T follicular helper cell (primary cell): ENCODE measurements at regions not wholly inside any gene's neighbourhood (a gene's known extent, or its start where the extent isn't known, plus 50 kb on each side); places are given as distances from the start of the nearest gene placed in this dataset.

Source experiments
- DNase-seq: peaks from one replicate; pipeline ENCODE4 v3.0.0-alpha.2; 2020; ENCODE audit warnings: low read depth

DNA sequence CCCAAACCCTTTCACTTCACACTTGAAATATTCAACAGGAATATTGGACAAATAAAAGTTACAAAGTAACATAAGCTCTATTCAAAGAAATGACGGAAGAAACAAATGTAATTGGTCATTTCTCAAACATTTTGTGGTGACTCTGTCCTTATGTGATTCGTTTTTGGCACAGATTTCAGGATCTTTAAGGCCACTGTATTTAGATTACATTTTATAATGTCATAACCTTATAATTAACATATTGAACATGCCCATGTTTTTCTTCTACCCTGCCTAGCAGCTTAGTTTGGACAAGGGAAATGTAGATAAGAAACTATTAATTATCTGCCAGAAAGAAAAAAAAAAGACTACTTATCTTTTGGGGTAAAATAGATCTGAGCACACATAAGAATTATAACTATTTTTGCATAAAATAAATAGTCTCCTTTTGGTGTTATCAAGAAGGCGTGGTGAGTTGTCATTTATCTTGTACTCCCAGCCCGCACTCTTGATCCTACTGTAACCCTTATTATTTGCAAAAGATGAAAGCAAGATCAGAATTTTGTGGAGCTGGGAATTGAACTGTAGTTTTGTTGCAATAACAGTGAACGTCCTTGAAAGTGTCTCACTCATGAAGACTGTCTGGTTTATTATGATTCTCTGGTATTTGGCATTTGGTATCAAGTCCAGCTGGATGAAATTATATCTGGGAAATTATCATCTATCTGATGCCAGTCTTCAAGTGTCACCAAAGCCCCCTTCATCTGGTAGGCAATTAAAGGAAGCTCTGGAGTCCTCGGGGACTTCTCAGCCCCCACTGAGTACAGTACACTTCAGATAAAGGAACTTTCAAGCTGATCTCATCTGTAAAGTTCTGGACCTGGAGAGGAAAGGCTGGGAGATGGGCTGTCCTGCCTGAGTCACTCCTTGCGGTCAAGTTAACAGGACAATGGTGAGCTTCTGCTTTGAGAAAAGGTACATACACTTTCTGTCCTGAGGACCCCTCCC, 175.7 kb upstream of the INHBA start:
- DNase-seq = no peak

DNA sequence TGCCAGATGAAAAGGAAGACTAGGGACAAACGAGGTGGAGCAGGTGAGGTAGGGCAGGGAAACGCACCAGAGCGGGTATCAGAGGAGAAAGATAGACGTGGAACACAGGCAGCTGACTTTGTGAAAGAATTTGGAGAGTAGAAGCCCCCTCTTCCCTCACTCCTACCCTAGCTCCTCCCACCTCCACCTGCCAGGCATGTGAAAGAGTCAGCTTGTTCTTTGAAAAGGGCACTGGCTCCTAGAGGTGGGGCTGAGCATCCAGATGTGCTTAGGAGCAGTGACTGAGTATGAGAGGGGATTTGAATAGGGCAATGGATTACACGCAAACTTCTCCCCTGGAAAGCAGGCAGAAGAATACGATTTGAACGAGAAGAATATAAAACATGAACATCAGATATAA, 174.2 kb upstream of the INHBA start:
- DNase-seq = no peak

DNA sequence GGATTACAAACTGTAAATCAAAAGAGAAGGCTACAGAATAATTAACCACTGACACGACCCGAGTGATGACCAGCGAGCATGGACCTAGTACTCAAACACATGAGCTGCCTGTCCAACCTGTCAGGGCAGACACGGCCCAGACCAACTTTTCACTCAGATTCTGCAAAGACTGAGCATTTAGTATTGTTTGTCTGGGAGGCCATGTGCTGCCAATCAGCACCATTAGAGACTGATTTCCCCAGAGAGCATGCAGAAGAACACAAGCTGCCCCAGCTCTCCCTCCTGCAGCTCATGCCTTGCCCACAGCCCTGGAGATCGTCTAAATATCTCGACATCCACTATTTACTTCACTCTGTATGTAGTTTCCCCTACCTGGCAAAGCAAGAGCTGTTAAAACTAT, 172.6 kb upstream of the INHBA start:
- no peak for DNase-seq

DNA sequence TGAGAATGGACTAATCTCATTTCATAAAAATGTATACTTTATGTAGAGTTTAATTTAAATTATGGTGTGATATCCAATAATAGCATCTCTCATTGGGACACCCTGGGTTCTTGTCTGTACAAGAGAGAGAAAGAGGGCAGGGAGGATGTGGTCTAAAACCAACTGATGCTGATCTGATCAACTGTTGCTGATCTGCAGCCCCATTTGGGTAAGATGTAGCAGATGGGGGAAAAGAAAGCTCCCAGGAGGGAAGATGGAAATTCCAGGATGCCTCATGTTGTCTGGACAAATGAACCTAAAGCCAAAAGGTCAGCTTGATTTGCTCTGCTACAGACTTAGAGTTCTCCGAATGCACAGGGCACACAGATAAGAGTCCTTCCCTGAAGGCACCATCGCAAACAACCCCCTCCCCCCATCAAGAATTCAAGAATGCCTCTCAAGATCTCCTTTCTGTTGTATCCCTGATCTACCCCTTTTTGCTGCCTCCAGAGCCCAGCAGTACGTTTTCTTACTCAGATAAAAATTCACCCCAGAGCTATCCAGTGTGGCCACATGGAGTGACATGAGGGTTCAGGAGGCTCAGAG, 171.4 kb upstream of the INHBA start:
- DNase-seq = no peak

- DNase-seq = no peak
These were observed 170.9 kb upstream of the INHBA start for GRCh38 chr7:41873741-41874140.

DNA sequence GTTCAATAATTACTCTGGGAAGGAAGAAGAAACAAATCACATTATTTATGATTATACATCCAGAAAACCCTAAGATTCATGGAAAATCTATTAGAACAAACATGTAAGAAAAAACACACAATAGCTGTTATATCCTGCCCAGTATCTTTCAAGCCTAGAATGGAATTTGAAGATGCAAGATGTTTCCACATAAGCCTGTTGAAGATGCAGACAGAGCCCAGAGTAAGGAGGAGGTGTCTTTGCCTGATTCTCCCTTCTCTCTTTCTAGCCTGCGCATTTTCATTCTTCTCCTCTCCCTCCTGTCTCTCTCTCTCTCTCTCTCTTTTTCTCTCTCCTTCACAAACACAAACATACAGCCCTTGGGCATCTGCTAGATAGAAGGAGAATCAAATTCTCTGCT, 170.1 kb upstream of the INHBA start:
- no peak for DNase-seq

GRCh38 chr7:41870461-41871138, 167.7 kb upstream of the INHBA start:
- DNase-seq = no peak

- no peak for DNase-seq
These were observed 167.1 kb upstream of the INHBA start for GRCh38 chr7:41869997-41870396.

- DNase-seq = no peak
These were observed 166.7 kb upstream of the INHBA start for GRCh38 chr7:41869596-41869995.

DNA sequence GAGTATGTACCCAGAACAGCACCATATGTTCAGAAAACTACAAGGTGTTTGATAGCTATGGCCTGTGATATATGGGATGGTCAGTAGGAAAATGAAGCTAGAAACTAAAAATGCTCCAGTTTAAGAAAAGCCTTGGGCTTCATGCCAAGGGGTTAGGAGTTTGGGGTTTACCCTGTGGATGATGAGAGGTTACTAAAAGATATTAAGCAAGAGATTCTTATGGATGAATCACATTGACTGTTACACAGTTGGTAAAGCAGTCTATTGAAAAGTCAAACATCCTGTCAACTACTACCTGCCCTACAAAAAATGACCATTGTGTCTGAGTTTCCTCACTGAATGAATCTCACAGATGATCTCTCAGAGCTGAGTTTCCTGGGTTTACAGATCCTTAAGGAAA, 166.2 kb upstream of the INHBA start:
- no peak for DNase-seq

DNA sequence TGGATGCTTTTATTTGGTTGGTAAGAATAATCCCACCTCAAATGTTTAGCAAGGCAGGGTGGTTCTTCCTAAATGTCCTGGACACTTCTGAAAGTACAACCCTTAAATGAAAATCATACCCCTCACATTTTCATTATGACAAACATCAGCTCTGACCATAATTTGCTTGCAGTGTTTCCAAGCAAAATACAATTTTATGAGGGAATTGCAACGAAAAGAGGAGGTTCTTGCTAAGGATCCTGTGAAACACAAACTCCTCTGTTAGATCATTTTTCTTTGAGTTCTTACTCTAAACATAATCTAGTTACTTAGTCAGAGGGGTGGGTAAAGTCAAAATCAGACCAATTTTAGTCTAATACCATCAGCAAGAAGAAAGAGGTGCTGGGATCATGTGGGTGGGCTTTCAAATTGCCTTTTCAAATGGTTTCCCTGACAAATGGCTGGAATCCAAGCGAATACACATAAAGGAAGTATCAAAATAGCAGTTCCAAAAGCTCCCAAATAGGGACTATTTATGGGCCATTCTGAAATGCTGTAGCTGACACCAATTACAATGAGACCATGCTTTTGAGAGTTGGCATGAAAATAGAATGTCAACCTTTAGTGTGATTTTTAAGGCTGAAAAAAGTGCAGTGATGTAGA, 164.9 kb upstream of the INHBA start:
- DNase-seq = no peak

GRCh38 chr7:41862261-41862660, 159.4 kb upstream of the INHBA start:
- no peak for DNase-seq

- DNase-seq = no peak
These were observed 158.8 kb upstream of the INHBA start for GRCh38 chr7:41861642-41862041.

GRCh38 chr7:41858201-41858600, 155.3 kb upstream of the INHBA start:
- no peak for DNase-seq

- DNase-seq = no peak
These were observed 152.9 kb upstream of the INHBA start for GRCh38 chr7:41855798-41856197.

GRCh38 chr7:41847606-41848005, 144.7 kb upstream of the INHBA start:
- DNase-seq = no peak

DNA sequence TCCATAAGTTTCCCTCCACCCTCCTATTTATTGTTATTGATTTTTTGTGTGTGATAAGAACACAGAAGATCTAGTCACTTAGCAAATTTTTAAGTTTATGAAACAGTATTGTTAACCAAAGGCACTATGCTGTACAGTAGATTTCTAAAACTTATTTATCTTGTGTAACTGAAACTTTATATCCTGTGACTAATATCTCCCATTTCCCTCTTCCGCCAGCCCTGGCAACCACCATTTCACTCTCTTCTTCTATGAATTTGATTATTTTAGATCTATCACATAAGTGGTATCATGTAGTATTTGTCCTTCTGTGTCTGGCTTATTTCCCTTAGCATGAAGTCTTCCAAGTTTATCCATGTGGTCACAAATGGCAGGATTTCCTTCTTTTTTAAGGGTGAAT, 144.3 kb upstream of the INHBA start:
- DNase-seq = no peak

GRCh38 chr7:41842956-41843355, 140.1 kb upstream of the INHBA start:
- DNase-seq = no peak

DNA sequence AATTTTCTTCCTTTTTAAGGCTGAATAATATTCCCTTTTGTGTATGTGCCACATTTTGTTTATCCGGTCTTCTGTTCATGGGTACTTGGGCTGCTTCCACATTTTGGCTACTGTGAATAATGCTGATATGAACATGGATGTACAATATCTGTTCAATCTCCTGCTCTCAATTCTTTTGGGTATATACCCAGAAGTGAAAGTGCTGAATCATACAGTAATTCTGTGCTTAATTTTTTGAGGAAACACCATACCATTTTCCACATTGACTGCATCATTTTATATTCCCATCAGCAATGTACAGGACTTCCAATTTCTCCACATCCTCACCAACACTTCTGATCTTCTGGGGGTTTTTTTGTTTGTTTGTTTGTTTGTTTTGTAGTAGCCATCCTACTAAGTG, 135.0 kb upstream of the INHBA start:
- no peak for DNase-seq

- DNase-seq = no peak
These were observed 133.2 kb upstream of the INHBA start for GRCh38 chr7:41835976-41836530.

DNA sequence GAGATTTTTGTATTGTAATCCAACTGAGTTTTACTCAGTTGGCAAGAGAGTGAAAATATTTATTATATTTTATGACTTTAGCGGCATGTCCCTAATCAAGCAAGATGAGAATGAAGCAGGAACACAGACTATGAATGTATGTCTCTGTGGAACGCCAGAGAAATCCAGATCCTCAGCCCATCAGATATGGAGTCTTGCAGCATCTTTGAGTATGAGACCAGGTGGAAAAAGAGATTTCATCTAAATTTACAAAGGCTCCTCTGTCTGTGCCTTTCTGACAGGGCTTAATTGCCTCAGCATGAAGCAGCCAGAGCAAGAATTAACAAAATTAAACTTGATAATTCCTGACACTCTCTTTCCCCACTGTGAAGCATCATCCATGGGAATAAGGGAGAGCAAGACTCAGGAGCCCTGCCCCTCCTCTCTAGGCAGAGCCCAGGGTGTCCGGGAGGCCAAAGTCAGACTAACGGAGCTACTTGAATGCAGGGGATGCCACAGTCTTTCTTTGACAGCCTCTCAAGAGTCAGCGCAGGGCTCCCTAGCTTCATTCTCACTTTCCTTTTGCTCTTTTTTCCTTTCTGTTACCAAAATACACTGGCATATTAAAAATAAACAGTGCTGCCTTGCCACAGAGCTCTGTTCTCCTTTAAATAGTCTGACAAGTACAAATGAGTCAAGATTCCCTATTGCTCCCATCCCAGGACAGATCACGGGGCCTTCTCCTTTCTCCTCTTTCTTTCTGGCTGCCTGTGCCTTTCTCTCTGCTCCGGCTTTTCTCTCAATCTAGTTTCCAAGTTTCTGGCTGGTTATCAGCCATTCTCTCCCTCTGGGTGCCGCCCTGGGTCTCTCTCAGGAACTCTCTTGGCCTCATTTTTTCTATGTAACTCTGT, 132.2 kb upstream of the INHBA start:
- DNase-seq = no peak
